HCT116 (cell line): ENCODE measurements at regions not wholly inside any gene's neighbourhood (a gene's known extent, or its start where the extent isn't known, plus 50 kb on each side); places are given as distances from the start of the nearest gene placed in this dataset.
A peak's percentile ranks its signal among the peaks of the same experiment; 100 is the strongest.

ENCODE experiments used
- ATAC-seq: fragments of 200-7000 bp; cut with Tn5 transposase; 2 replicates; pipeline ENCODE4 v1.9.1; 2020; ENCODE audit warnings: mild to moderate bottlenecking, moderate library complexity
- BruUV-seq: library from RNA; stranded (reverse); fragments of 400-500 nt; replicated peaks from 2 replicates; lab custom pipeline; 2021; lab: Mats Ljungman, UMichigan
- CTCF ChIA-PET: fragments of 300-600 bp; sonication (Branson Sonifier 250); formaldehyde crosslinking; loops from one replicate; lab custom pipeline; 2021; ENCODE audit warnings: antibody characterized with exemption; lab: Charles Lee
- POLR2A ChIA-PET: fragments of 300-600, 350-600 bp; sonication (Branson Sonifier 250); formaldehyde crosslinking; loops from one replicate; lab custom pipeline; 2021; ENCODE audit warnings: antibody characterized with exemption; lab: Charles Lee
- RAD21 ChIA-PET, 2 experiments: fragments of 300-600 bp; sonication (Branson Sonifier 250); formaldehyde crosslinking; loops; one replicate each; lab custom pipeline; 2023; ENCODE audit warnings: low total read pairs in 2 of 2; ENCODE audit not compliant: uncharacterized antibody in 2 of 2, unreplicated experiment in 2 of 2, low non-redundant PET in 1 of 2; lab: Charles Lee
- DNase-seq: peaks from one replicate; pipeline ENCODE4 v3.0.0-alpha.2; 2010; ENCODE audit warnings: low read depth, low spot score
- H2AFZ ChIP-seq: fragments of 200-600 bp; shearing (Covaris generic), sonication (generic); 2 replicates; pipeline ENCODE4 v1.6.1; 2017; ENCODE audit warnings: low read depth, mixed run types, mixed read lengths, antibody characterized with exemption, low read length; ENCODE audit not compliant: poor library complexity, severe bottlenecking
- H3K27ac ChIP-seq: 2 replicates; pipeline ENCODE4 v1.5.1; 2012; ENCODE audit warnings: low read depth, low read length
- H3K27me3 ChIP-seq: fragments of 200-600 bp; sonication (generic); 2 replicates; pipeline ENCODE4 v1.6.1; 2016; ENCODE audit warnings: mixed run types, low read length, mixed read lengths; ENCODE audit not compliant: insufficient read depth
- H3K36me3 ChIP-seq, 2 experiments: fragments of 200-500 bp in 1 of 2; fragments of 200-600 bp in 1 of 2; sonication (Bioruptor generic) in 1 of 2; sonication (generic) in 1 of 2; 2 replicates each; pipeline versions ENCODE4 v1.5.1 to v1.6.1; 2014 to 2016; ENCODE audit warnings: low read length in 2 of 2, inconsistent platforms in 1 of 2, mixed read lengths in 1 of 2, mixed run types in 1 of 2; ENCODE audit not compliant: insufficient read depth in 2 of 2, control insufficient read depth in 1 of 2
- H3K4me1 ChIP-seq, 2 experiments: fragments of 200-600 bp in 1 of 2; sonication (generic) in 1 of 2; 2 replicates each; pipeline versions ENCODE4 v1.5.1 to v1.6.1; 2012 to 2017; ENCODE audit warnings: low read length in 2 of 2, inconsistent platforms in 1 of 2, mild to moderate bottlenecking in 1 of 2, mixed read lengths in 1 of 2, mixed run types in 1 of 2, moderate library complexity in 1 of 2; ENCODE audit not compliant: insufficient read depth in 2 of 2, control insufficient read depth in 1 of 2
- H3K4me2 ChIP-seq: fragments of 200-600 bp; sonication (generic); 2 replicates; pipeline ENCODE4 v1.6.1; 2017; ENCODE audit warnings: mixed run types, low read length, mixed read lengths
- H3K4me3 ChIP-seq, 2 experiments: fragments of 200-600 bp in 1 of 2; sonication (generic) in 1 of 2; replicated peaks in 1 of 2; 2 replicates each; pipeline ENCODE4 v1.5.1; 2011 to 2016; ENCODE audit warnings: low read length in 2 of 2, control low read depth in 1 of 2, low read depth in 1 of 2, mild to moderate bottlenecking in 1 of 2, mixed read lengths in 1 of 2, mixed run types in 1 of 2
- H3K79me2 ChIP-seq: fragments of 200-600 bp; sonication (generic); 2 replicates; pipeline ENCODE4 v1.6.1; 2017; ENCODE audit warnings: mild to moderate bottlenecking, mixed run types, low read length, moderate library complexity, mixed read lengths; ENCODE audit not compliant: insufficient read depth
- H3K9ac ChIP-seq: fragments of 200-600 bp; sonication (generic); 2 replicates; pipeline ENCODE4 v1.6.1; 2016; ENCODE audit warnings: low read length, mixed read lengths
- H3K9me2 ChIP-seq: fragments of 200-600 bp; sonication (generic), shearing (Covaris generic); 2 replicates; pipeline ENCODE4 v1.6.1; 2017; ENCODE audit warnings: mixed run types, mild to moderate bottlenecking, moderate library complexity; ENCODE audit not compliant: insufficient read depth
- H3K9me3 ChIP-seq, 2 experiments: fragments of 200-500 bp in 1 of 2; fragments of 200-600 bp in 1 of 2; sonication (Bioruptor generic) in 1 of 2; sonication (generic) in 1 of 2; 2 replicates each; pipeline ENCODE4 v1.6.1; 2014 to 2017; ENCODE audit warnings: low read length in 2 of 2, mixed read lengths in 2 of 2, inconsistent platforms in 1 of 2, low read depth in 1 of 2, mild to moderate bottlenecking in 1 of 2, mixed run types in 1 of 2, moderate library complexity in 1 of 2; ENCODE audit not compliant: control insufficient read depth in 1 of 2, insufficient read depth in 1 of 2
- H4K20me1 ChIP-seq: fragments of 200-600 bp; sonication (generic), shearing (Covaris generic); 2 replicates; pipeline ENCODE4 v1.6.1; 2017; ENCODE audit warnings: mixed run types, mild to moderate bottlenecking, moderate library complexity; ENCODE audit not compliant: insufficient read depth
- CEBPB ChIP-seq: IDR thresholded peaks from 2 replicates; pipeline ENCODE4 v1.6.1; 2012; ENCODE audit warnings: low read depth
- ELF1 ChIP-seq: IDR thresholded peaks from 2 replicates; pipeline ENCODE4 v1.6.1; 2012; ENCODE audit warnings: low read depth, borderline replicate concordance
- EZH2 ChIP-seq: fragments of 200-600 bp; sonication (generic); IDR thresholded peaks from 2 replicates; pipeline ENCODE4 v1.6.1; 2017; ENCODE audit warnings: antibody characterized with exemption, mixed run types
- FOSL1 ChIP-seq: IDR thresholded peaks from 2 replicates; pipeline ENCODE4 v1.6.1; 2012; ENCODE audit warnings: low read depth
- JUND ChIP-seq: IDR thresholded peaks from 2 replicates; pipeline ENCODE4 v1.6.1; 2012
- POLR2AphosphoS5 ChIP-seq: IDR thresholded peaks from 2 replicates; pipeline ENCODE4 v1.6.1; 2011; ENCODE audit warnings: mild to moderate bottlenecking, low read depth, low read length, moderate library complexity
- SIN3A ChIP-seq: IDR thresholded peaks from 2 replicates; pipeline ENCODE4 v1.6.1; 2012; ENCODE audit warnings: low read depth
- SP1 ChIP-seq: IDR thresholded peaks from 2 replicates; pipeline ENCODE4 v1.6.1; 2012; ENCODE audit warnings: low read depth
- SRF ChIP-seq: IDR thresholded peaks from 2 replicates; pipeline ENCODE4 v1.6.1; 2012; ENCODE audit warnings: low read depth
- YY1 ChIP-seq: IDR thresholded peaks from 2 replicates; pipeline ENCODE4 v1.6.1; 2011; ENCODE audit warnings: low read length, low read depth, moderate library complexity, mild to moderate bottlenecking; ENCODE audit not compliant: insufficient replicate concordance; ENCODE audit errors: extremely low read depth
- ZNF274 ChIP-seq: fragments of 200-500 bp; sonication (Bioruptor generic); IDR thresholded peaks from 2 replicates; pipeline ENCODE4 v1.6.1; 2014; ENCODE audit warnings: mild to moderate bottlenecking, low read depth, low read length, inconsistent platforms
- intact Hi-C: fragments of 100-400 bp; cut with micrococcal nuclease; formaldehyde crosslinking; loops from 2 replicates; pipeline ENCODE4 v1.10.0; 2022
- TF ChIP-seq, protein P1 (sequence below): IDR thresholded peaks from 2 replicates; pipeline ENCODE4 v1.6.1; 2011; ENCODE audit warnings: mild to moderate bottlenecking, low read length, moderate library complexity; ENCODE audit not compliant: insufficient replicate concordance; ENCODE audit errors: extremely low read depth
- TF ChIP-seq, protein P2 (sequence below): IDR thresholded peaks from 2 replicates; pipeline ENCODE4 v1.6.1; 2012; ENCODE audit warnings: low read depth
- TF ChIP-seq, protein P3 (sequence below): IDR thresholded peaks from 2 replicates; pipeline ENCODE4 v1.6.1; 2012

DNA sequence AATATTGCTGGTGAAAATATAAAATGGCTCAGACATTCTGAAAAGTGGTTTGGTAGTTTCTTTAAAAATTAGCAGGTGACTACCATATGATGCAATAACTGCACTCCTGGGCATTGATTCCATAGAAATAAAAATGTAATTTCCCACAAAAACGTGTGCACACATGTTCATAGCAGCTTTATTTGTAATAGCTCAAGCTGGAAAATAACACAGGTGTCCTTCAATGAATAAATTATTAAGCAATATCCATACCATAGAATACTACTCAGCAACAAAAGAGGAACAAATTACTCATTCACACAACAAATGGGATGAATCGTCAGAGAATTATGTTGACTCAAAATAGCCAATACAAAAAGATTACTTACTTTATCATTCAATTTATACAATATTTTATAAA is 893.7 kb upstream of the SLIT2 start:
- no peaks in the 10 kb centered on the region for H3K79me2 ChIP-seq
- no peaks in the 10 kb centered on the region for H3K9me2 ChIP-seq
- DNase-seq (no peak), ATAC-seq (no peak)
- ChIA-PET RAD21 (no interaction called here), CTCF (no interaction called here), POLR2A (no interaction called here)
- H3K36me3 ChIP-seq: no peaks in the 10 kb centered on the region
- H3K4me3 ChIP-seq: no peak overlapping the region
- no peak for TF ChIP-seq ELF1
- peak; percentile 35; the same call in 1 of the 2 replicates for TF ChIP-seq JUND
- peak; percentile 66 for TF ChIP-seq CEBPB
- no peak for TF ChIP-seq SIN3A
- peak; percentile 43; the same call in 1 of the 2 replicates for TF ChIP-seq FOSL1
- no peak for TF ChIP-seq POLR2AphosphoS5
- TF ChIP-seq, protein P1, sequence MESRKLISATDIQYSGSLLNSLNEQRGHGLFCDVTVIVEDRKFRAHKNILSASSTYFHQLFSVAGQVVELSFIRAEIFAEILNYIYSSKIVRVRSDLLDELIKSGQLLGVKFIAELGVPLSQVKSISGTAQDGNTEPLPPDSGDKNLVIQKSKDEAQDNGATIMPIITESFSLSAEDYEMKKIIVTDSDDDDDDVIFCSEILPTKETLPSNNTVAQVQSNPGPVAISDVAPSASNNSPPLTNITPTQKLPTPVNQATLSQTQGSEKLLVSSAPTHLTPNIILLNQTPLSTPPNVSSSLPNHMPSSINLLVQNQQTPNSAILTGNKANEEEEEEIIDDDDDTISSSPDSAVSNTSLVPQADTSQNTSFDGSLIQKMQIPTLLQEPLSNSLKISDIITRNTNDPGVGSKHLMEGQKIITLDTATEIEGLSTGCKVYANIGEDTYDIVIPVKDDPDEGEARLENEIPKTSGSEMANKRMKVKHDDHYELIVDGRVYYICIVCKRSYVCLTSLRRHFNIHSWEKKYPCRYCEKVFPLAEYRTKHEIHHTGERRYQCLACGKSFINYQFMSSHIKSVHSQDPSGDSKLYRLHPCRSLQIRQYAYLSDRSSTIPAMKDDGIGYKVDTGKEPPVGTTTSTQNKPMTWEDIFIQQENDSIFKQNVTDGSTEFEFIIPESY: no peak
- TF ChIP-seq SP1: no peak
- no peaks in the 10 kb centered on the region for H4K20me1 ChIP-seq
- H2AFZ ChIP-seq: no peak overlapping the region
- H3K4me1 ChIP-seq: no peaks in the 10 kb centered on the region; a peak in 1 of 4 replicates
- H3K9me3 ChIP-seq: 0 out of 4 replicates have a peak, but pooled peaks cover 0 to 4% of the 10 kb centered on the region in 2 experiments
- H3K4me2 ChIP-seq: no peak overlapping the region
- no peak overlapping the region for H3K9ac ChIP-seq
- intact Hi-C loops: no loop called here
- no peak overlapping the region for H3K27ac ChIP-seq
- H3K27me3 ChIP-seq: no peaks in the 10 kb centered on the region
- BruUV-seq: no TSS peak

GRCh38 chr4:19349416-19349815 is 902.3 kb upstream of the SLIT2 start:
- intact Hi-C loops: no loop called here
- CTCF ChIA-PET: no interaction called here
- no peaks in the 10 kb centered on the region for H3K9me3 ChIP-seq

More at GRCh38 chr4:19349416-19349815, 902.3 kb upstream of the SLIT2 start:
- DNase-seq (no peak), ATAC-seq (no peak)
- H3K79me2 ChIP-seq: no peaks in the 10 kb centered on the region
- no peaks in the 10 kb centered on the region for H3K9me2 ChIP-seq
- no peaks in the 10 kb centered on the region for H3K4me1 ChIP-seq
- ChIA-PET RAD21 (no interaction called here), POLR2A (no interaction called here)
- H3K36me3 ChIP-seq: no peaks in the 10 kb centered on the region
- no peak overlapping the region for H3K4me3 ChIP-seq
- H3K4me2 ChIP-seq: no peak overlapping the region
- no peak overlapping the region for H3K9ac ChIP-seq
- H2AFZ ChIP-seq: no peak overlapping the region
- TF ChIP-seq ELF1 (no peak), SP1 (no peak), CEBPB (no peak), EZH2 (no peak), ZNF274 (no peak), SRF (no peak), YY1 (no peak), SIN3A (no peak)
- TF ChIP-seq, protein P2, sequence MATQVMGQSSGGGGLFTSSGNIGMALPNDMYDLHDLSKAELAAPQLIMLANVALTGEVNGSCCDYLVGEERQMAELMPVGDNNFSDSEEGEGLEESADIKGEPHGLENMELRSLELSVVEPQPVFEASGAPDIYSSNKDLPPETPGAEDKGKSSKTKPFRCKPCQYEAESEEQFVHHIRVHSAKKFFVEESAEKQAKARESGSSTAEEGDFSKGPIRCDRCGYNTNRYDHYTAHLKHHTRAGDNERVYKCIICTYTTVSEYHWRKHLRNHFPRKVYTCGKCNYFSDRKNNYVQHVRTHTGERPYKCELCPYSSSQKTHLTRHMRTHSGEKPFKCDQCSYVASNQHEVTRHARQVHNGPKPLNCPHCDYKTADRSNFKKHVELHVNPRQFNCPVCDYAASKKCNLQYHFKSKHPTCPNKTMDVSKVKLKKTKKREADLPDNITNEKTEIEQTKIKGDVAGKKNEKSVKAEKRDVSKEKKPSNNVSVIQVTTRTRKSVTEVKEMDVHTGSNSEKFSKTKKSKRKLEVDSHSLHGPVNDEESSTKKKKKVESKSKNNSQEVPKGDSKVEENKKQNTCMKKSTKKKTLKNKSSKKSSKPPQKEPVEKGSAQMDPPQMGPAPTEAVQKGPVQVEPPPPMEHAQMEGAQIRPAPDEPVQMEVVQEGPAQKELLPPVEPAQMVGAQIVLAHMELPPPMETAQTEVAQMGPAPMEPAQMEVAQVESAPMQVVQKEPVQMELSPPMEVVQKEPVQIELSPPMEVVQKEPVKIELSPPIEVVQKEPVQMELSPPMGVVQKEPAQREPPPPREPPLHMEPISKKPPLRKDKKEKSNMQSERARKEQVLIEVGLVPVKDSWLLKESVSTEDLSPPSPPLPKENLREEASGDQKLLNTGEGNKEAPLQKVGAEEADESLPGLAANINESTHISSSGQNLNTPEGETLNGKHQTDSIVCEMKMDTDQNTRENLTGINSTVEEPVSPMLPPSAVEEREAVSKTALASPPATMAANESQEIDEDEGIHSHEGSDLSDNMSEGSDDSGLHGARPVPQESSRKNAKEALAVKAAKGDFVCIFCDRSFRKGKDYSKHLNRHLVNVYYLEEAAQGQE: no peak
- TF ChIP-seq, protein P3, sequence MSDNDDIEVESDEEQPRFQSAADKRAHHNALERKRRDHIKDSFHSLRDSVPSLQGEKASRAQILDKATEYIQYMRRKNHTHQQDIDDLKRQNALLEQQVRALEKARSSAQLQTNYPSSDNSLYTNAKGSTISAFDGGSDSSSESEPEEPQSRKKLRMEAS: no peak
- no peaks in the 10 kb centered on the region for H4K20me1 ChIP-seq
- no peaks in the 10 kb centered on the region for H3K27me3 ChIP-seq
- BruUV-seq: no TSS peak
- H3K27ac ChIP-seq: no peak overlapping the region
